H7 (cell line): ENCODE measurements at regions not wholly inside any gene's neighbourhood (a gene's known extent, or its start where the extent isn't known, plus 50 kb on each side); places are given as distances from the start of the nearest gene placed in this dataset.

ENCODE experiments used
- DNase-seq: peaks from one replicate; pipeline ENCODE4 v3.0.0; 2012
- H3K27me3 ChIP-seq: 2 replicates; pipeline ENCODE4 v1.6.0; 2011; ENCODE audit warnings: mild to moderate bottlenecking, low read length; ENCODE audit not compliant: control insufficient read depth, insufficient read depth
- H3K36me3 ChIP-seq: replicated peaks from 2 replicates; pipeline ENCODE4 v1.5.1; 2011; ENCODE audit warnings: low read length; ENCODE audit not compliant: control insufficient read depth, insufficient read depth
- H3K4me3 ChIP-seq: 2 replicates; pipeline ENCODE4 v1.5.1; 2011; ENCODE audit warnings: low read depth, mild to moderate bottlenecking, control low read depth, low read length, moderate library complexity; ENCODE audit not compliant: insufficient read depth

- Histone ChIP-seq H3K27me3 (no peaks in the 10 kb centered on the region), H3K36me3 (no peaks in the 10 kb centered on the region), H3K4me3 (no peak overlapping the region)
- no peak for DNase-seq
These were observed 159.4 kb upstream of the FST start for GRCh38 chr5:53321073-53321472.

DNA sequence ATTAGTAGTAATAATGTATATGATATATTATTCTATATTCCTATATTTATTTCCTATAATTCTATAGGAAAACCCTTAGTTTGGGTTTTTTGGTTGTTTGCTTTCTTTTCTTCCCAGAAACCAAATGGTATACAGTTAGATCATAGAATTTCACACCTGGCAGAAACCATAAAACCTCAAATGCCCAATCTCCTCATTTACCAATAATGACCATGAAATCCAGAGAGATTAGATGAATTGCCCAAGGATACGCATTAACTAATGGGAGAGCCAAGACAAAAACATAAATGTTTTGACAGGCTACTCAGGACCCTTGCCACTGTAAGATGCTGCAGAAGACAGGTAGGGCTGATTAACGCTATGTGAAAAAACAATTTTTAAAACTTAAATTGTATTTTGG lies 158.7 kb upstream of the FST start:
- Histone ChIP-seq H3K27me3 (no peaks in the 10 kb centered on the region), H3K4me3 (no peak overlapping the region), H3K36me3 (no peaks in the 10 kb centered on the region)
- no peak for DNase-seq

- DNase-seq = no peak
- Histone ChIP-seq H3K36me3 (no peaks in the 10 kb centered on the region), H3K27me3 (no peaks in the 10 kb centered on the region), H3K4me3 (no peak overlapping the region)
These were observed 158.2 kb upstream of the FST start for GRCh38 chr5:53322257-53322656.

- no peaks in the 10 kb centered on the region for H3K36me3 ChIP-seq
- no peaks in the 10 kb centered on the region for H3K27me3 ChIP-seq
- no peak for DNase-seq
- H3K4me3 ChIP-seq = no peak overlapping the region
These were observed 156.9 kb upstream of the FST start for GRCh38 chr5:53323511-53323910.

DNA sequence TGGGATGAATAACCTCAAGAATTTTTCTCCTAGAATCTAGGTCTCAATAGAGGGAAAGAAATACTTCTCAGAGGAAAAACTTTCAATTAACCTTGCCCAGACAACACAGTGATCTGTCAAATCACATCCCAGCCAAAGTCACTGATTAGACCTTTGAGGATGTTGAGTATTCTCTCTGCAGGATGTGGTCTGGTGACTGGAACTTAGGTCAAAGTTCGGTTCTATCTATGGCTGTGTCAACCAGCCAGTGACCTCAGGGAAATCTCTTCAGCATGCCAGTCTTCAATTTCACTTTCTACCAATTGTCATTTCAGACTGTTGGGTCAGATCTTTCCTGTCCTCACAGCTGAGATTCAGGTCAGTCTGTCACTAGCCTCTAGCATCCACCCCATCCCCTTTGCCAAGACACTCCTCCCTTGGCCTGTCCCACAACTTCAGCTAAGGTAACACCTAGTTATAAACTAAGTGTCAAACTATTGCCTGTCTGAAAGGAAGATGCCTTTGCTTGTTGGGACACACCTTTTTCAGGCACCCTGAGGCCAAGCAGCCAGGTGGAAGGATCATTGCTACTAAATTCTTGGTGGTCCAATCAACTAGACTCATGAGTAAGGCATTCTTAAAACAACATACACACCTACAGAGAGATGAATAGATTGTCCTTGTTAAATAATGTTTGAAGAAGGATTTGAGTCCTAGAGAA lies 156.3 kb upstream of the FST start:
- no peak for DNase-seq
- Histone ChIP-seq H3K4me3 (no peak overlapping the region), H3K36me3 (no peaks in the 10 kb centered on the region), H3K27me3 (no peaks in the 10 kb centered on the region)

DNA sequence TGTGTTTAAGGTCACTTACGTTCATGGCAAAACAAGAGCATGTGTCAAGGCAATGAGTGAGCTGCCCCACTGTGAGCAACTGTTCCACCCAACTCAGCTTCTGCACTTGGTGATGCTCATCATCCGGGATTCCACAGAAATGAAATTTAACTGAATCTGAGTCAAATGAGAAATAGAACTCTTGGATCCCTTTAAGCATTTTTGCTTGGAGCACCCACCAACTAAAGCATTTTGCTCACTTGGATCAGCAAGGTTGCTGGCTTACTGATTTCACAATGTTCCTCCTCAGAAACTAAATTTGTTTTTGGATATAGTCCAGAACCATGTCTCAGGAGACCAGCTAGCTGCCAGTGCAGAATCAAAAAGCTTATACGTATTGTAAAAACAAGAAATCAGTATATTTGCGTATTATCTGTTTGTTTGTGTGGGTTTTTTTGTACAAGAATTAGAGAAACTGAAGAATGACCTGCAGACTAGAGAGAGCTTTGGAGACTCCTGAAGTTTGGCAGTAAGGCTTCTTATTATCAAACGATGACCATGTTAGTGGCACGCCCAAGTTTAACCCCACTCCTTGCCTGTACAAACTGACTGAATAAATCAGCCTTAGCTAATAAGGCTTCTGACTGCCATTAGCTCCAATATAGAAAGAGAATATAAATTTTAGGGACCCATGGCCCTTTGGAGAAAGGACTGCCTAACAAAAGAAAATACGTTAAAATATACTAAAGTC lies 153.8 kb upstream of the FST start:
- H3K4me3 ChIP-seq = no peak overlapping the region
- no peaks in the 10 kb centered on the region for H3K27me3 ChIP-seq

DNA sequence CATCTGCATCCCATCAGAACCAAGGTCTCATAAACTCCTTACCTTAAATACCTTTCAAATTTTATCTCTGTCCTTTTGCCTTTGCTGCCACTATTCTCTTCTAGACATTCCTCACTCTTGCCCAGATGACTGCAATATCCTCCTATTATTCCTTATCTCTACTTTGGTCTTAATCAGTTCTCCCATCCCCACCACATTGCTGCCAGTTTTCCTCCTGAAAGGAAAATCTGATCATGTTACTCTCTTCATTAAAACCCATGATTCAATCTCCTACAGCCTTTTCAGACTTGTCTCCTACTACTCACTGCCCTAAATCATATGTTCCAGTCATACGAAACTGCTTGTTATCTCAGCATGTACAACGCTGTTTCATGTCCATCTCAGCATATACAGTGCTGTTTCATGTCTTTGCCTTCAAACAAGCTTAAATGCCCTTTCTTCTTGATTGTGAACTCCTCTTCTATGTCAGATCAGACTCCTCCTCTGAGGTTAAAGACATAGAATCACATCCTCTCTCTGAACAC lies 152.6 kb upstream of the FST start:
- no peak overlapping the region for H3K4me3 ChIP-seq
- no peaks in the 10 kb centered on the region for H3K27me3 ChIP-seq
- no peak for DNase-seq
- H3K36me3 ChIP-seq = no peaks in the 10 kb centered on the region

More for the DNA sequence above, 153.8 kb upstream of the FST start:
- no peaks in the 10 kb centered on the region for H3K36me3 ChIP-seq
- no peak for DNase-seq

- DNase-seq = no peak
- no peaks in the 10 kb centered on the region for H3K27me3 ChIP-seq
- no peak overlapping the region for H3K4me3 ChIP-seq
- no peaks in the 10 kb centered on the region for H3K36me3 ChIP-seq
These were observed 149.9 kb upstream of the FST start for GRCh38 chr5:53330491-53330890.

DNA sequence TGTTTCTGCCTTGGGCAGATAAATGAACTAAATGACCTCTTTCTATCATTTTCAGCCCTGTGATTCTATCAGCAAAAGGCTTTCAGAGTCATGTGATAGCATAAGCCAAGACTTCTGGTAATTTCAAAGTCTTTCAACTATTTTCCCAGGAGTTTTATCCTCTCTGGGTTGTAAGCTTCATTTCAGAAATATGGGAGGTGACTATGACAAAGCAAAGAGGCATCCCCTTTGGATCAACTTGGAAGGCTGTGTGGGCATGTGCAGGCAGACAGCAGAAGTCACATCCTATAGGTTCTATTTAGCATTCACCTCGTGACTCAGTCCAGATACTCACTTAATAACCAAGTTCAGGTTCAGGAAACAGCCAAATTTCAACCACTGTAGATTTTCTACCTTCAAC lies 149.0 kb upstream of the FST start:
- H3K36me3 ChIP-seq = no peaks in the 10 kb centered on the region
- H3K27me3 ChIP-seq = no peaks in the 10 kb centered on the region
- no peak for DNase-seq
- no peak overlapping the region for H3K4me3 ChIP-seq

DNA sequence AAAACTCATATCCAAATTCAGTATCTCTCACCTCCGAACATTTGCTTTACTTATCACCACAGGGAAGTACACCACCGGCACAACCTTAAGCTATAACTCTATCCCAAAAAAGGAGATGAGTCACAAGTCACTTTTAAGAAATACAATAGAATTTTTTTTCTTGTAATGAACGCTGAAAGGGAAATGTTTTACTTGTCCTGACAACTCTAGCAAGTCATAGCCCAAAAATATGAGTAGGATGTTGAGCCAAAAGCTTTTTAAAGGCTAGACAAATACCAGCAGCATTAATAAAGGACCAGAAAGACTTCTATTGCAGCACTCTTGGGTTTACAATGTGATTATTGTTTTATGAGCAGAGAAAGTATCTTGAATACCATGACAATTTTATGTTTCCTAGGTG lies 147.3 kb upstream of the FST start:
- DNase-seq = no peak
- H3K36me3 ChIP-seq = no peaks in the 10 kb centered on the region
- no peak overlapping the region for H3K4me3 ChIP-seq
- no peaks in the 10 kb centered on the region for H3K27me3 ChIP-seq

GRCh38 chr5:53334431-53334941 lies 145.9 kb upstream of the FST start:
- Histone ChIP-seq H3K36me3 (no peaks in the 10 kb centered on the region), H3K27me3 (no peaks in the 10 kb centered on the region), H3K4me3 (no peak overlapping the region)
- no peak for DNase-seq

GRCh38 chr5:53335115-53335514 lies 145.3 kb upstream of the FST start:
- DNase-seq = no peak
- Histone ChIP-seq H3K36me3 (no peaks in the 10 kb centered on the region), H3K27me3 (no peaks in the 10 kb centered on the region), H3K4me3 (no peak overlapping the region)

DNA sequence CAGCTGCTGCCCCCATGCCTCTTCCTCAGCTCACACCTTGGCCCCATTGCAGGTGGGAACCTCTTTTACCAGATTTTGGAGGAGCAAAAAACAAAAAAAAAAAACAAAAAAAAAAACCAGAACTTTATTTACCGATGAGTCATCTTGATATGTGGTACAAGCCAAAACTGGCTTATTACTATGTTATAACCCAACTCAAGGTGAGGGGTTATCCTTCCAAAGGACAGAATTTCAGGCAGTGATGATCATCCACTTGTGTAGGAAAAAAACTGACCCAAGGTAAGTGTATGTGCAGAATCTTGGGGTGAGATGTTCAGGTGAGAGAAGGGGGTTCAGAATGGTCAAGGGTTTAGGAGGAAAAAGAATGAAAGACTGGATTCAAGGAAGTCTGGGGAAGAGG lies 142.6 kb upstream of the FST start:
- Histone ChIP-seq H3K27me3 (no peaks in the 10 kb centered on the region), H3K36me3 (no peaks in the 10 kb centered on the region), H3K4me3 (no peak overlapping the region)
- DNase-seq = no peak

- no peaks in the 10 kb centered on the region for H3K36me3 ChIP-seq
- no peaks in the 10 kb centered on the region for H3K27me3 ChIP-seq
- no peak overlapping the region for H3K4me3 ChIP-seq
- no peak for DNase-seq
These were observed 141.5 kb upstream of the FST start for GRCh38 chr5:53338971-53339370.

DNA sequence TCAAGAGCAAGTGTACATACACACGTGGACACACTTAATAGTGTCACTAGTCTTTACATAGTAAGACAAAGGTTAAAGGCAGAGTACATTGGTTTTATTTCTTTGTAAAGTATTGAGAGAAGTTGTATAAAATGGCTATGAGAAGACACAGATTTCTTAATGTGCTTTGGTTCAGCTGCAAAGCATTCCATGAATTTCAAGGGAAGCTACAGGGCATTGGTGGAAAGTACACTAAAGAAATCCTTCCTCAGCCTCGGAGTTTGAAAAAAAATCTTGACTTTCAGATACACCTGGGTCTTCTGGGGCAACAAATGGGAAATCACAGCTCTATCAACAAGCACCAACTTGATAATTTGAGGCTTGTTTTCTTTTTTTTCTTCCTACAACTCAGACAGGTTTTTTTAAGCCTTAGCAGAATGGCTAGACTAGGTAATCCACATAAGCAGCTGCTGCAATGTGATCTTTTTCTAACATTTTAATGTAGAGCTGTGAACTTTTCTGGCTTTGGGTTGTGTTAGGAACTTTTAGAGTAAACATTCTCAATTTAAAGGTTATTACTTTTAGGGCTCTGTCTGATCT lies 140.4 kb upstream of the FST start:
- H3K36me3 ChIP-seq = no peaks in the 10 kb centered on the region
- H3K27me3 ChIP-seq = no peaks in the 10 kb centered on the region

More for the DNA sequence above, 140.4 kb upstream of the FST start:
- H3K4me3 ChIP-seq = no peak overlapping the region
- no peak for DNase-seq
